Left renal pelvis (tissue), 4 donors: ENCODE measurements at regions not wholly inside any gene's neighbourhood (a gene's known extent, or its start where the extent isn't known, plus 50 kb on each side); places are given as distances from the start of the nearest gene placed in this dataset.

Experiments used
- DNase-seq, 4 donors: peaks; one replicate each; pipeline ENCODE4 v3.0.0-alpha.2; 2013; ENCODE audit warnings: low read depth in 4 of 4, low spot score in 3 of 4

DNA sequence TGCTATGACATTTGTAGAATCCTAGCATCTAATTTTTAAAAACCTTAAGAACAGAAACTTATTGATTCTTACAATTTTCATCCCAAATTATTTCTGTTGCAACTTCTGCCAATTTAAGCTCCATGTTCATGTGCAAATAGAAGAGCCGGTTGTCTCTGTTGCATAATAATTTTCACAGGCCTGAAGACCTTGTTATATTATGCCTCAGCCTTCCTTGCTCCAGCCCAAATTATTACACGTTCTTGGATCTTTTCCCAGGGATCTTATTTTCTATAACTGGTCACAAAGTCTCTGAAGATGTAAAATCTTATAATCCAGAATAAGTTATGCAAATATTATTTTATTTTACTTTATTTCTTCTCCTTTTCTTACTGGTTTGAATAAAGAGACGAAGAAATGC, 210.7 kb upstream of the DPH6 start:
- DNase-seq: no peak

DNA sequence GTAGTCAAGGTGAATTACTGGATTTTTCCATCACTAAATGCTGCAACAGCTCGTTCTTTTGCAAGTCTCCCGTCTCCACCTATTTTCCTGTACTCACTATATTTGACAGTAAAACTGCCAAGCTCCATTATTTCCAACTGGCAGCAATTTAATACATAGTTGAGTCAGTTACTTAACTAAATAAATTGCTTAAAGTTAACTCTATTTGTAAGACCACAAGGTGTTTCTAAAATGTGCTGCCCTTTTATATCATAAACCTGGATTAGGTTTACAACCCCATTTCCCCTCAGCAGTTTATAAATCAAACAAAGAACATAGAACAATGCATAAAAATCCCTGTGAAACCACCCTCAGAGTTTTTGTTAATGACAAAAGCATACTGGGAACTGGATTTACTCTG, 211.4 kb upstream of the DPH6 start:
- no peak for DNase-seq

DNA sequence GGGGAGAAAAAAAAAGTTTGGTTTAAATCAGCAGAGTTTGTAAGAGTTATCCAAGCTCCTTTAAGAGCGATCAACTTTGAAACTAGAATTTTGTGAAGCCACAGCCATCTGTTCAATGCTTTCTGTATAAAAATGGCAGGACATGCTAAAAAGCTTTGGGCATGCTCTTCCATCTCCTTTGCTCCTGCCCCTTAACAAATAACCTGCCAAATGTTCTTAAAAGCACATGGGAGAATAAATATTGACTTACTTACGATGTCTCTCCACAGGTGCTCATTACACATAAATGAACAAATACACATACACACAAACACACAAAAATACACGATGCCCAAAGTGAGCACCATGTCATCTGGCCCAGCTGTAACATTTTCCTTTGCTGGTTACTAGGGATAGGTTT, 211.8 kb upstream of the DPH6 start:
- DNase-seq: no peak

DNA sequence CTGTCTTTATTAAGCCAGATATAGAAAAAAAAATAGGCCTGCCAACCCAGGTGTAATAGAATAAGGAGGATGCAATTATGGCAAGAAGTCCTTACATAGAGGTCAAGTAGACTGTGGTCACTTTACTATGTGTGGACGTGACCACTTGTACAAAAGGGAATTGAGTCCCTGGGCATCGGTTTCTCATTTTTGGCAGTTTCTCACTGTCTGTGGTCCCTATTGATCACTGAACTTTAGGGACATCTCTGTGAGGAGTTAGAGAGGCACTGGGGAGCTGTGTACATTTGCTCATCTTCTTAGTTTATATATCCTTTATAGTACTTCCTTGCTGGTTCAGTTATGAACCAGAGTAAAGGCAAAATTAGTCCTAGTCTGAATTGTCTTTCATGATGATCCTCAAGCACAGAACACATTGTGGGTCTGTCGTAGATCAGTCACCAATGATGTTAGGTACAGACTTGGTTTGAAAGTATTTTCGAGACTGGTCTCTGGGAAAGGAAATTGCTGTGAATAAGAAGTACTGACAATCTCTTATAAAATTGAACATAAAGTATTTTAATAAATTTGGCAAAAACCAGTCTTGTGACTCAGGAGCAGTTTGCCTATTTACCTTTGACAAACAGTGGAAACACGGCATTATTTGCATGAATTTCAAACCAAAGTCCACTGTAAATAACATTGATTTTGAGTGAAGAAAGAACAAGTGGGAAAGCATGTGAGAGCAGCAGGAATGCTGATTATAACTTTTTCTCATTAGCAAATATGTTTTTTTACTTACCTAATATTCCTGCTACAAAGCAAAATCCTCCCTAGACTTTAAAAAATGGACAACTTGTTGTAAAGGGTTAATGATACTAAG, 218.9 kb upstream of the DPH6 start:
- DNase-seq: no peak

DNA sequence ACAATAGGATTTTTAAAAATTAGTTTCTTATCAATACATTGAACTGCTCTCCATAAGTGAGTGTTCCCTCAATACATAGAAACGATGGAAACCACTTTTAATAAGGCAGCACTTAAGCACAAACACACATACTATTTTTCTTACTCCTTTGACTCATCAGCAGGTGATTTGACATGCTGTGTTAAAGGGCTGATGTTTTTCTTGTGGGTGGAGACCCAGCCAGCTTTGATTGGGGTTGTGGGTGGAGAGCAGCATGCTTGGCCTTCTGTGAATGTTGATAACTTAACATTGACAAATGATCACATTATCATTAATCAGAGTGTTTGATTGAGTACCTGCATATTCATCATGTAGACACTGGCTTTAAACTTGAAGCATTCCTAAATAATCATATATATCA, 223.0 kb upstream of the DPH6 start:
- no peak for DNase-seq

DNA sequence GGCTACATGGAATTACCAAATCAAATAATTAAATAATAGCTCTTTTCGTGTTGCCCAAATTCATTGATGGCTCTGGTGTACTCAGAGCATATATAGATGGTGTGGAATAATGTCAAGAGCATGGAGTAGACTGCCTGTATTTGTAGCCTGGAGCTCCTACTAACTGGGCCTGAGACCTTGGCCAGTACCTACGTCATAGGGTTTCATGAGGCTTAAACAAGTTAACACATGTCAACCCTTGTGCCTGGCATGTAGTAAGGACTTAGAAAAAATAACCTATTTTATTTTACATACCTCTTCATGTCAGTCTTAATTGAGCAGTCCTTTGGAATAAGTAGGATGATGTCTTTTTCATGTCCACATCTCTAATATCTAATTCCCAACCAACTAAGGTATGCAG, 223.7 kb upstream of the DPH6 start:
- no peak for DNase-seq

DNA sequence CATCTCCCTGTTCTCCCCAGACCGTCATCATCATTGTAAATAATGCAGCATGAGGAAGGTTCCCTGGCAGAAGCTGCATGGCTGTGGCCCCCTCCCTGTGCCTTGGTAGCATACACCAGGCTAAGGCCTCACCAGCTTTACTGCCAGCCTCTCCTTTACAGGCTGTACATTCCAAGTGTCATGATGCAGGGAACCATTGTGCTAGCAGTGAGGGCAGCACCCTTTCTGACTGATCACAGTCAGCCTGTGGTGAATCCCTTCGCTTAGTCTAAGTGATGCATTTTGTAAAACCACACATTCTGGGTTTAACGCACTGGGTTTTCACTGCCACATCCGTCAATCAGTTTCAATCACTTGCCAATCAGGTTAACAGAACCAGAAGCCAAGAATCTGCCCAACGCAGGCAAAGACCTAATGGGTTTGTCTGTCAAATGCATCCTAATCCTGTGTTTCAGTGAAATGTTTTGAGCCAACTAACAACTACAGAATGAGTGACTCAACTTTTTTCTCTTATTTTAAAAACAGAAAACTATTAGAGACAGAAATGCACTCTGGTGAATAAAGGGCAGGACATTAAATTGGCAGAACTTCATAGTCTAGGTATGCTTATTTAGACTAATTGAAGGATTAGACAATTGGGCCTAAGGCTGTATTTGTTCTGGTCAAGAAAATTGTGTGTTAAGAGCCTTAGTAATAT, 225.9 kb upstream of the DPH6 start:
- no peak for DNase-seq

DNA sequence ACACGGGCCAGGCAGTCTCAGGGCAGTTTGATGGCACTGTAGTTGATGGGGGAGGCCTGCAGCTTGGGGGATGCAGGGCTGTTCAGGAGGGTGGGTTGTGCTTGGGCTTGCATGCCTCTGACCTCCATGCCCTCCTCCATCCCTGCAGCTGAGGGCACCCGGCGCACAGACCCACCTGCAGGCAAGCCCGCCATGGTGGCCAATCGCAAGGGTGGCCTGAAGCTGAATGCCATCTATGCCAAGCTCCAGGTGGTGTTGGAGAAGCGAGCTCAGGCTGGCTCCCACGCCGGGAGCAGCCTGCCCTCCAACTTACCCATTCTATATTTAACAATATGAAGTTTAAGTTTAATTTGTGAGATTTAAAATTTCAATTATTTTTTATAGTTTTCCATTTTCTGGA, 228.7 kb upstream of the DPH6 start:
- DNase-seq: no peak

DNA sequence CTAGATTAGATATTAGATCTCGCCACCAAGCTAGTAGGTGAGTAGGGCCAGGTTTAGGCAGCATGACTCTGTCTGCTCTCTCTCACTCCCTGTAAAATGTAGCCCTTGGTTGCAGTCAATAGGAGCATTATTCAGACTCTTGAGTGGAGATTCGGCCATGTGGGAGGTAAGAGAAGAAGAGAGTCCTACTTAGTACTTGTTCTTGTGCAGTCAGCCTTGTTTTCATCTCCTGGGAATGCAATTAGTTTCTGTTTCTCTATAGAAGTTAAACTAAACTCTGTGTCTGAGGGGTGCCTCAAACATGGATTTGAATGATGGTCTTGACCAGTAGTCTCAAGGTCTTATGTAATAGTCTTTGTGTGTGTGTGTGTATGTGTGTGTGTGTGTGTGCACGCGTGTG, 229.5 kb upstream of the DPH6 start:
- DNase-seq: no peak

DNA sequence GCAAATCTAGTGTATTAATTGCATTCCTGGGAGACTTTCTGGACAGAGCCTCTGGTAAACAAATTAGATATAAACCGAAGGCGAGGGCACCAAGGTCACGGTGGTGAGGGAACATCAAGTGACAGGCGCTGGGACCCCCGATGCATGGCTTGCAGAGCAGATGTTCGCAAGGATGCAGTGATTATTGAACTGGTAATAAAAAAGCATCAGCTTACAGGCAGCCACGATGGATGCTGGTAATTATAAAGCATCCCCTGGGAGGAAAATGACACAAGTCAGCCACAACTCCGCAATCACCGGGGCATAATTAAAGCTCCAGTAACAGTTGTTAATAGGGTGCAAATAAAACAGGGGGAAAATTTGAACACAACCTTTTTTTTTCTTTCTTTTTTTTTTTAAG, 231.1 kb upstream of the DPH6 start:
- DNase-seq: no peak

DNA sequence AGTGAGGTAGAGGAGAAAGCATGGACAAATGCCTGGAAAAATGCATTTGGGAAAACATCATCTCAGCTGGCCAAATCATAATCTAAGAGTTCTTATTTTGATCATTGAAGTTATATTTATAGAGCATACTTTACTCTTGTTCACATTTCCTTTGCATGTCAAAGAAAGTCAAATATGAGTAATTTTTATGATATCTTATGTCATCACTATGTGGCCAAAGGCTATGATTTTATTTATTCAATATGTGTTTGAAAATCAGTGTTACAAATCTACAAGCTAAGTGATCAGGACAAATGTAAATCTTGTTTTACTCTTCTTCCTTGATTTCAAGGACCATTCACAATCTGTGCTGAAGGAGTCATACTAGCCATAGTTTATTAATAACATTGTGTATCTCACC, 237.2 kb upstream of the DPH6 start:
- DNase-seq: no peak

DNA sequence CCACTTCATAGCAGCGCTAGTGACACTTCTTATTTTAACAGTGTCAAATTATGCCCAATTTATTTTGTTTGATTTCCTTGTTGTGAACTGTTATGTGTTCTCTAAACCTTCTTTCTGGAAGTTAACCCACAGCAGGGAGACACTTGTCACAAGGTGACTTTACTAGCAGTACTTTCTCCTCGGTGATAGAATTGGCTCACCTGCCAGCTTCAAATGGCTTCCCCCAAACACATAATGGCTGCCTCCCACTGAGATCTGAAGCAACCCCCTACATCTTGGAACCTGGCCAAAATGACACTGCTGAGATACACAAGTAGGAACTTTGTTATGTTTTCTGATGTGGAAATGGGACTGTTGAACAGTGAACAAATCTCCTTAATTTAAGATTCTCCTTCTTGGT, 238.8 kb upstream of the DPH6 start:
- DNase-seq: no peak

DNA sequence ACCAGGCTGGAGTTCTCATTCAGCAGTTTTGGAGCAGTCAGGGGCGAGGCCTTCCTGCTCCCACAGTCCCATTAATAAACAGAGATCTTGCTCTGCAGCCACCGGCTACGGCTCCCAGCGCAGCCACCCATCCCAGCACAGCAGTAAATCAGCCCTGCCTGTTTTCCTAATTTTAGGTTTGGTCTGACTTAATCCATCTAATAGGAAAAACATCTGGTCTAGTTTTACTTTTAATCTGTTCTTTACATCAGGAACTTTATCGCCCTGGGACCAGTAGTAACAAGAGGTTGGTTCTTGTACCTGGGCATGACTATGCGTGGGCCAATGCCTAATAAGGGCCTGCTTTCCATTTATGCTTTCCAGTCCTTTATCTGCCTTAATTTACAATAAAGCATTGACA, 264.0 kb upstream of the DPH6 start:
- DNase-seq: no peak

DNA sequence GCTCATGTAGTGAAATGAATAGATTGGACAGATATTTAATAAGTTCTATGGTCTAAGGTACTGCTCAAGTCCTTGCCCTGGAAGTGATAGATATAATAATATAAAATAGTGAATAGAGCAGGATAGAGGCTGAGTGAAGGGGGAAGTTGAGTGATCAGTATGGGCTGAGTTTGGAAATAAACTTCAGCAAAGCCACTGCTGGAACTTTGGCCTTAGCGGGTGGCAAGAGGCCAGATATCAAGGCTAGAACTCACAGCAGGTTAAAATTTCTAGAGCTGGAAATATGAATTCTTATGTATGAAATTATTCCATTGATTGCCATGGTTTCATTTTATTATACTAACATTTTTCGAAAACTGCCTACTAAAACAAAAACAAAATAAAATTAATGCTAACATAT, 267.6 kb upstream of the DPH6 start:
- DNase-seq: no peak

DNA sequence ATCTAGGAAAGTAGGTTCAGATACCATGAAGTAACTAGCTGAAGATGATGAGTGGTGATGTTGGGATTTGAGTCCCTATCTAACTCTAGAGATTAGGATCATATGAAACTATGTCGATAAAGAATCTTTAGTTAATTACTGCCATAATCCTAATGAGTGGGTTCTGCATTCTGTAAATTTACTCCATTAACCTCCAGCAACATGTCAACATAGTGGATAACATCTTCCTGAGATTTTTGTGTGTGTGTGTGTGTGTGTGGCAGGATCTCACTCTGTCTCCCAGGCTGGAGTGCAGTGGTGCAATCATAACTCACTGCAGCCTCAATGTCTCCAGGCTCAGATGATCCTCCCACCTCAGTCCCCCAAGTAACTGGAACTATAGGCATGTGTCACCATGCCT, 272.9 kb upstream of the DPH6 start:
- DNase-seq: no peak

DNA sequence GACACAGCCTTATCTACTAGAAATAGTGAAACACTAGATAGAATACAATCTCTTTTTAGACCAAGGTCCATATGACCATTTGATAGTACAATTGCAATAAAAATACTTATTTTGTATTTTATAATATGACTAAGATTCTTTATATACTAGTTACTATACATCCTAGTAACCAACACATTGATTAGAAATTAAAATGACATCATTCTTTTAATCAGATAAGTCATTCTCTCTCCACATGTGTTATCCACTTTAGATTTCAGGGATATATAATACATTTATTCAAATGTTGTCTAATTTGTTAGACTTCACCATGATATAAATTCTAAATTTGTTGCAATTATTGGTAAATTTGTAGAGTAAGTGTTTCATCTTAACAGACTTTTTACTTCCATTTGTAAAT, 276.2 kb upstream of the DPH6 start:
- DNase-seq: no peak

DNA sequence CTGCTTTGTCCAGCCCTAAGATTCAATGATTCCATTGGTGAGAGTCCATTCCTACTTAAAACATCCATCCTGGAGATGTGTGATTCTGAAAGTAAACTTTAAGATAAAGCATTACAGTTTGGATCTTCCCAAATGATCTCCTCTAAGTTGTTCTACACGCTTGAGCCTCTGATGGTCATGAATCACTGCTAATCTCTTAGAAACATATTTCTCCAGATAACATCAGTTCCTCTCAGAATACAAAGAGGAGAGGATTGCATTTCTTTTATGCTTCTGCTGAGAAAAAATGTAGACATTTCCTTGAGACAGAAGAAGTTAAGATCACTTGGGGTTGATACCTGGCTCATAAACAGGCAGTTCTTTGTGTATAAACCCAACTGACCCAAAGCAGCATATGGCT, 281.2 kb upstream of the DPH6 start:
- DNase-seq: no peak

DNA sequence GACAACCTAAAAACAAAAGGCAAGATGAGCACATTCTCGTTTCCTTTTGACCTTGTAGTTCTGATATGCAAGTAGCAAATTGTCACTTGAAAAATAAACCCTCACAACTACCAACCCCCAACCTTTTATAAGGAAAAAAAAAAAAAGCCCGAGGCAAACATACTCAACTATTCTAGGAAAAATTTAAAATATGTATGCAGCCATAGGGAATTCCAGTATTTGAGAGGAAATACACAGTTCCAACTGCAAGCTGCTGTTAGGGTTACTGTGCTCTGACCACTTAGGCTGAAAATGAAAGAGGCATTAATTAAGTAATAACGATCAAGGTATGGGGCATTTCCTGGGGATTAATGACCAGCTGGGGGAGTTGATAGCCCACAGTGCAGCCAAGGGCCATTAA, 281.9 kb upstream of the DPH6 start:
- DNase-seq: no peak

DNA sequence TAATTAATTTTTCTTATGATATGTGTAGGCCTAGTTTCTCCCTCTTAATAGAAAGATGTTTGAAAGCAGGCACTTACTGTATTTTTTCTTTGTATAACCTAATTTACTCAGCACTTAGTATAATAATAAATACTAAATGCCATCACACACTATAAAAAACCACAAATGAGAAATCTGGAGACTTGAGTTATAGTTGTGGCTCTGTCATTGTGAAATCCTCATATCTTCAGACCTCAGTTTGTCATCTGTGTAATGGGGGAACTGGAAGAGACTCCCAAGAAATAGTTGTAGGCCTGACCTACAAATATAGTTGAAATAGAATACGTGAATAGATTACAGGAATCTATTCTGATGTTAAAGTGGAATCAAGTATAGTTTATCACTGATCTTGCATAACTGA, 287.6 kb upstream of the DPH6 start:
- DNase-seq: no peak

DNA sequence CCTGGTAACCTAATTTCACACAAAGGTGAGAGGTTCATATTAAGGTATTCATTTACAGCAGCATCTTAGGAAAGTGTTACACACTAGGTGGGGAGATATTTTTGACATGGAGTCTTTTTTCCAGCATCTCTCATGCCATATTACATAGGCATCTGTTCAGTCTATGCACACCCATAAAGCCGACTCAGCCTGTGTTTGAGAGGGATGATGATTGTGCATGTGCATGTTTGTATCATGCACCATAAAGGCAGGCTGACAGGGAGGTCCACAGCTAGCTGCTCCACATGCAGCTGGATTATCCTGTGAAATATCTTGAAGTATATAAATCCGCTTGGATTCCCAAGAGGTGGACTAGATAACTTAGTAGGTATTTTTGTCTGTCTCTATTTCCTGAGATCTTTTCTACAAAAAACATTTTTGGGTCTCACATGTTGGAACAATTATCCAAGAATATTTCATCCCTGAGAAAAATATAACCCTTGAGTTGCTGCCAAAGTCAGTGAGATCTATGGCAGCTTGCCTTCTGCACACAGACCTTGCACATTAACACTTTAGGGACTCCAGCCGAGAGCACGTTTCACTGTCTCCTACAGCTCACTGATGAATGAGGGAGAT, 288.4 kb upstream of the DPH6 start:
- no peak for DNase-seq

DNA sequence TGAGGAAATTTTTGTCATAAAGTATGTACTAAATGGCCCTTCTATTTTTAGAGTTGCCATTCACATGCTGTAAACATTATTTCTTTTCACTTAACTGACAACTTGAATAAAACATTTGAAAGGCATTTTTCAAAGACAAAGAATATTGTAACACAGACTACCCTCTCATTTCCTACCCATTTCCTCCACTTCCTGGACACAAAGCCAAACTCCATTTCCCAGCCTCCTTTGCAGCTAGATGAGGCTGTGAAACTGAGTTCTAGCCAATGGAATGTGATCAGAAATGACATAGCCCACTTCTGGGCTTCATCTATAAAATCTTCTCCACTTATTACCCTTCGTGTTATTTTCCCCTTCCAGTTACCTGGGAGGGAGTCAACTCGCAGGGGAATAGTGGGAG, 288.9 kb upstream of the DPH6 start:
- DNase-seq: no peak
